NCI-H82 treated with DMSO at 0.1 percent for 48 hours (cell line): ENCODE measurements at regions not wholly inside any gene's neighbourhood (a gene's known extent, or its start where the extent isn't known, plus 50 kb on each side); places are given as distances from the start of the nearest gene placed in this dataset.

ENCODE experiments used
- DNase-seq: peaks from one replicate; lab custom pipeline; 2025; ENCODE audit not compliant: unreplicated experiment; lab: John Stamatoyannopoulos, UW

DNA sequence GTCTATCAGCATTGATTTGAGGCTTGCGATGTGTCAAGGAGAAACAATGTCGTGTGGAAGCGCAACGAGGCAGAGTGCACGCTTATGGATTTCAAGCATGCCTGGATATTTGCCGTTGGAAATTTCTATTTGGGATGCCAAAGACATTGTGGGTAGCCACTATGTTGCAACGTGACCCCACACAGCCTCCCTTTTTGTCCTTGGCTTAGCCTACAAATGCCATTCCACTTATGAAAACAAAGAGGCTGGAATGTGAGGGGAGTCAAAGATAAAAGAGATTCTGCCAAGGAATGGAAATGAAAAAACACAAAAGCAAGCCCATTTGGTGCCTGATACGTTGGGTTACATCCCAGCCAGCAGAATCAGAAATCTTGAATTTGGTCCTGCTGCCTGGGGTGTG, 721.2 kb downstream of the GALR1 start:
- DNase-seq = no peak

DNA sequence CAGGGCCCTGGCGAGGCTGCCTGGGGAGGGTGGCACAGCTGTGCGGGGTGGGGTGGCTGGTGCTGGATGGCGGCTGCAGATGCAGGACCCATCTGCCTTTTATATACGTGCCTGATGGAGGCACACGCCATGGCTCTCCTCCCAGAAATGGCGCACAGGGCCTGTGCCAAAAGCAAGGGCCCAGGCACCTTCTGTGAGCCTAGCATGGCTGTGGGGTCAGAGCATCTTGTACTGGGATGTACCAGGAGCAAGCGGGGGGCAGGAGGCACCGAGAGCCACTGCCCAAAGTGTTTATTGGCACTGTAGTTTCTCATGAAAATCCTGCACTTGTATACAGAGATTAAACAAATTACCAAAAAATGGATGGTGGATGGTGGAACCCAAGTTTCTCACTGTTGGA, 724.1 kb downstream of the GALR1 start:
- DNase-seq = no peak

DNA sequence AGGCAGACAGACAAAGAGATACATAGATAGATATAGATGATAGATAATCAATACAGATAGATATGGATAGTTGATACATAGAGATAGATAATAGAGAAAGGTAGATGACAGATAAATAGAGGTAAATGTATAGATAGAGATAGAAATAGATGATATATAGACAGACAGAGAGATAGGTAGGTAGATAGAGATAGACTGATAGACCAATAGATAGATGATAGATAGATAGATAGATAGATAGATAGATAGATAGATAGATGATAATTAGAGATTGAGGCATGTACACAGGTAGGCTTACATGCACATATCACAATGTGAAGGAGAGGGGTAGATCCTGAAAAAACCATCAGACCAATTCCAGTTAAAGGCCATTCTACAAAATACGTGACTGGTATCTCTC, 724.7 kb downstream of the GALR1 start:
- DNase-seq = no peak

DNA sequence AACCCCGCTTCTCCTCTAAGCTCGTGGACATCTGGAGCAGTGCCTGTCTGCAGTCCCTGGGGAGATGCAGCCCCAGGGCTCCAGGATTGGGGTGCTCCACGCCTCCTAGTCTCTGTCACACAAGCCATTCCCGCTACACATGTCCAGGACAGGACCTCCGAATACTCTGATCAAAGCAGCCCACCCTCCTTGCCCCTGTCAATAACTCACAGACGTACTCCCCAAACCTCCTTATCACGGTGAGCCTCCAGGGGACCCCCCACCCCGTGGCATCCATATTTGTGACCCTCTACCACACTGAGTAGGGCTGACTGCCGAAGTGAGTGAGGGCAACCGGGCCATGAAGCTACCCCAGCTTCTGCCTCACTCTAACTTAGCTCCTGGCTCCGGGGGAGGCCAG, 727.7 kb downstream of the GALR1 start:
- DNase-seq = no peak

DNA sequence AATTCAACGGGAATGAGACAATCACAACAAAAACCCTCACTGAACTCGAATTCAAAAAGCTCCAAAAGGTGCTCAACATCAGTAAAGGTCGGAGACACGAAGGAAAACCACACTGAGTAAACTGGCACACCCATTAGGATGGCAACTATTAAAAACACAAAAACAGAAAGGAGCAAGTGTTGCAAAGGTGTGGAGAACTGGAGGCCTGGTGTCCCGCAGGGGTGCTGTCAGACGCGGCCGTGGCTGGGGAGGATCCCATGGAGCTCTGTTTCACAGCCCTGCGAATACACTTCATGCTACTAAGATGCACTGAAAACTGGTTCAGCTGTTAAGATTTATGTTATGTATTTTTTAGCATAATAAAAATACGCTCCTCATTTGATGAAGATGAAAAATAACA, 730.6 kb downstream of the GALR1 start:
- no peak for DNase-seq

DNA sequence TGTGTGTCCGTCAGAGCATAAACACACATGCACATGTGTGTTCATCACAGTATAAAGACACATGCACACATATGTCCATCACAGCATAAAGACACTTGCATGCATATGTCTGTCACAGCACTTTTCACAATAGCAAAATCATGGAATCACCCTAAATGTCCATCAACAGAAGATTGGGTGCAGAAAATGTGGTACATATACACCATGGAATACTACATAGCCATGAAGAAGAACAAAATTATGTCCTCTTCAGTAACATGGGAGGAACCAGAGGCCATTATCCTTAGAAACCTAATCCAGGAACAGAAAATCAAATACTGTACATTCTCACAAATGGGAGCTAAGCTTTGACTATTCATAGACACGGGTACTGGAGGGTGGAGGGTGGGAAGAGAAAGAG, 732.2 kb downstream of the GALR1 start:
- no peak for DNase-seq

DNA sequence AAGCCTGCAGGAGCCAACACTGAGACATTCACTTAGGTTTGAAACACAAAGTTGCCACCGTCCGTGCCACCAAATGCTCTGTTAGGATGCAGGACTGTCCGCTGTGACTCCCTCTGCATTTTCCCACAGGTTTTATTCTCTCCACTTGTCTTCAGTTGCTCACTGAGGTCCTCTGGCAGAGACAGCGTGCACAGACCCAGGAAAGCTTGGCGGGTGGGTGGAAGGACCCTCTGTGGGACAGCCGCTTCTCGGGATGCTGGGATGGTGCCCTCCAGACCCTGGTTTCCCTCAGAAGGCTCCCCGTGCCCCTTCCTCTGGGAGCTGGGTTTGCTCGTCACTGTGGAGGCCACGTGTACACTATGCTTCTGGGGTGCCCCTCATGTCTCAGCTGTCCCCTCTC, 733.6 kb downstream of the GALR1 start:
- no peak for DNase-seq

DNA sequence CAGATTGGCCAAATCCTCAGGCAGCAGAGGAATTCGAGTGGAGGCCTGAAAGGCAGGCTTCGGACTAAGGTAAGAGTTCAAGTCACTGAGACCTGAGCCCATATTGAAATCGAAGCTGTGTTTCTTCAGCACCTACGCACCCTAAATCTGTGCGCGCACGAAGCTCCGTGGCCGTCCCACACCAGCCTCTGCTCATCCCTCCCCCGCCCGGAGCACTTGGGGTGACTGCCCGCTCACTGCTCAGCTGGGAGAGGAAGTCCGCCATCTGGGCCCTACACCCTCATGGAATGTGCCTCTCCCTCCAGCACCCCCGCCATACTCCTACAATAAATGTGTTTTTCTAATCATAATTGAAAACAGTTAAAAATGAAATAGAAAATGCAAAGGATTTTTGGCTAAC, 734.5 kb downstream of the GALR1 start:
- no peak for DNase-seq

DNA sequence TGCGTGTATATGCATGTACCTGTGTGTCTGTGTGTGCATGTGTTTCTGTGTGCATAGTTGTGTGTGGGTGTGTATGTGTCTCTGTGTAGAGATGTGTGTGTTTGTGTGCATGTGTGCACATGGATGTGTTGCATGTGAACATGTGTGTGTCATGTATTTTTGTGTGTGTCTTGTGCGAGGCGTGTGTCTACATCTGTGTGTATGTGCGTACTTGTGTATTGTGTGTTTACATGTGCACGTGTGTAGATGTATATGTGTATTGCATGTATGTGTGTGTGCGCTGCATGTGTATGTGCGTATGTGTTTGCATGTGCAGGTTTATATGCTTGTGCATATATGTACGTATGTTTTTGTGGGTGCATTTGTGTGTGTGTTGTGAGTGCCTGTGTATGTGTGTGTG, 735.2 kb downstream of the GALR1 start:
- DNase-seq = no peak

DNA sequence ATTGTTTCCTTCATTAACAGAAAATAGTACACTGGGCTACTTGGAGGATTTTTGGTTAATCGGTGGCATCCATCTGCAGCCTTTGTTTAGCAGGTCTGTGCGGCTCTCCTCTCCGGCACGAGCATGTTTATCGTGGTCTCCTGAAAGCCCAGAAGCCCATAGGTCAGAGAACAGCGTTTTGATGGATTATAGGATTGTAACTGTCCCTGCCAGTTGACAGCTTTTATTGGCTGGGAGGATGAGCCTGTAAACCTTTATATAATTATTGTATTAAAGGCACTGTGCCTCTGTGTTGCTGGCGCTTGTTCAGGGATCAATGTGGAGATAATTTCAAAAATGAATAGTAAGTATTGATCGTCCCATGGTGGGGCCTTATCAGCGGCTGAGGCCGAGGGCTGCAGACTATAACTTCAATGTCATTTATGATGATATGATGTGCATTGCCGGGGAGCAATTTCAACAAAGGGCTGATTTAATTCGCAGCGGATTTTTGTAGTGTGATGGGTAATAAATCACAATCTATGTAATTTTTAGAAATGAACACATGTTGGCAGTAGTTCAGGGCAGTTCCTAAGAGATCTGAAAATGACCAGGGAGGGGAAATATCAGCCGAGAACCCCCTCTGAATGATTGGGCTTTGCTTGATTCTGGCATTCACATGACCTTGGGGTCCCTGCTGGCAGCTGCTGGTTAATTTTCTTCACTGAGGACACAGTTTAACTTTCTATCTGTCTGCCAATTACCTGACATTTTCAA, 736.1 kb downstream of the GALR1 start:
- DNase-seq = peak; percentile 77

DNA sequence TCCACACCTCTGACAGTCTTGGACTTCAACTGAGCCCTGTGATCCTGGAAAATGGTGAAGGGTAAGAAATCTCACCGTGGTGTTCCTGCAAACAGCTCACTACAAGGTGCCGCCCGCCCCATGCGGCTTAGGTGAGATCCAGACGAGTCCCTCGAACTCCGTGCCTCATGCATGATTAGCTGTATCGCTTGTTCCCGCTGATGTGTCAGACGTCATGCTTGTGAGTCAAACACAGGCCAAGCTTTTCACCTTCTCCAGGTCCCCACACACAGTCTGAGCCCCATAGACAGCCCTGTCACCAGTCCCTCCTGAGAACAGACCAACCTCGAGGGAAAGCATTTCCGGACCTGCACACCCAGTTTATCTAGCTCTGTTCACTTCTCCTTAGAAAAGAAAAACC, 740.5 kb downstream of the GALR1 start:
- no peak for DNase-seq

DNA sequence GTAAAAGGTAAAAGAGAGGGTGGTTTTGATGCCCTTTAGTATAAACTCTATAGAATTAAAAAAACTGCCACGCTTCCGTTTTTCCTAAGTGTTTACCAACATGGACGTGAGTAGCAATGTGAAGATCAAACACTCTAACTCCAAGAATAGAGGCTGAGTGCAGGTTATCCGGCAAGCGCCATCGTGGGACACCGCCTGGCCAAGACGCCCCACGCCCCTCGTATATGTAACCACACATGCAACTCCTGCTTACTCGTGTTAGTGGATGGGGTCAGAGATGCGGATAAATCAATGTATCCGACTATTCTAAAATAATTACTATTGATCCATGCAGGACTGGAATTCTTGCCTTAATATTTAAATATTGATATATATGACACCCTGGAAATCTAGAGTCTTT, 741.3 kb downstream of the GALR1 start:
- no peak for DNase-seq

DNA sequence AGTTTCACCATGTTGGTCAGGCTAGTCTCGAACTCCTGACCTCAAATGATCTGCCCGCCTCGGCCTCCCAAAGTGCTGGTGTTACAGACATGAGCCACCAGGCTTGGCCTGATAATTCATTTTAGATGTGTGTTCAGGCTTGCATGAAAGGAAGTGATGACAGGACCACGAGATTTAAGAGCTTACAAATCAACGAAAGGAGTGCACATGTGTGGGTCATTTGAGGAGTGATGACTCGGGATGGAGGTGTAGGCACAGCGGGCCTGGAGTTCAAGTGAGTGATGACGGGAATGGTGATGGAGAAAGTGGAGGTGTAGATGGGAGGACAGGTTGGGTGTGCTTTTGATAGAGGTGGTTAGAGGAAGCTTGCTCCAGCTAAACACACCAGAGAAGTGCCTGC, 742.4 kb downstream of the GALR1 start:
- no peak for DNase-seq

DNA sequence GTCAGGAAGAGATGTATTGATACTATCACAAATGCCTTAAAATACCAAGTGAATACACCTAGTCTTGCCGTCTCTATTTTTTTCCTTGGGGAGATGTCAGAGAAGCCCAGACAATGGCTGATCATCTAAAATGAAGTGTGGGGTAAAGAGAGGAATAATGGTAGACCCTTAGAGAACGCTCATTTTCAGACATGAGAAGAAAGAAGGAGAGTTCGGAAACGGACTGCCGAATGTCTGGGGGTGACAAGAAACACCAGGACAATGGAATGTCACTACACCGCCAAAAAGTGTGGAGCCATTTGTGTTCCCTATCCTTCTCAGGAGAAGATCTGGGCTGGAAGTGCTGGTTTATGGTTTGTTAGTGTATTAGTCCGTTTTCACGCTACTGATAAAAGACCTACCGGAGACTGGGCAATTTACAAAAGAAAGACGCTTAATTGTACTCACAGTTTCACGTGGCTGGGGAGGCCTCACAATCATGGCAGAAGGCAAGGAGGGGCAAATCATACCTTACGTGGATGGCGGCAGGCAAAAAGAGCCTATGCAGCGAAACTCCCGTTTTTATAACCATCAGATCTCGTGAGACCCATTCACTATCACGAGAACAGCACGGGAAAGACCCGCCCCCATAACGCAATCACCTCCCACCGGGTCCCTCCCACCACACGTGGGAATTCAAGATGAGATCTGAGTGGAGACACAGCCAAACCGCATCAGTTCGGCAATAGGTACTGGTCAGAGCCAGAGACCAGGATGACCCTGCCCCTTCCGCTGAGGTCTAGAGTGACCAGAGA, 743.7 kb downstream of the GALR1 start:
- no peak for DNase-seq

DNA sequence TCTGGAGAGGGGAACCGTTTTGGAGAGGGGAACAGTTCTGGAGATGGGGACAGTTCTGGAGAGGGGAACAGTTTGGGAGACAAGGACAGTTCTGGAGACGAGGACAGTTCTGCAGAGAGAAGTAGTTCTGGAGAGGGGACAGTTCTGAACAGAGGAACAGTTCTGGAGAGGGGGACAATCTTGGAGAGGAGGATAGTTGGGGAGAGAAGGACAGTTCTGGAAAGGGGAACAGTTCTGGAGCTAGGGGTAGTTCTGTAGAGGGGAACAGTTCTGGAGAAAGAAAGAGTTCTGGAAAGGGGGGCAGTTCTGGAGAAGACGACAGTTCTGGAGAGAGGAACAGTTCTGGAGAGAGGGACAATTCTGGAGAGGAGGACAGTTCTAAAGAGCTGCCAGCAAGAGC, 745.9 kb downstream of the GALR1 start:
- DNase-seq = no peak

DNA sequence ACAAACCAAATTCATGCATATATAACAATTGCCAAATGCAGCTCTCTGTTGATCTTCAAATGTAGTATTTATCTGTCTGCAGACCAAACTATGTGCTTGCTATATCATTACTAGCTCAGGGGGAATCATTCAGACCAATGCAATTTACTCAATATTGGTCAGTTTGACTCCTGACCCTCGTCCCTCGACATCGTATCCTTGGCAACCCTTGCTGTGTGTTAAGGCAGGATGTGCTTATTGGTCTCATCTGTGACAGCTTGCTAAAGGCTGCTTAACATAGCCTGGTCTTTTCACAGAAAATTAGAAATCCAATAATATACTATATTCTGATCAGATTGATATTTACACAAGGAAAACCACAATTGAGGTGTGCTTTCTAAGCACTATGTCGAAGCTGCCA, 747.1 kb downstream of the GALR1 start:
- DNase-seq = no peak

DNA sequence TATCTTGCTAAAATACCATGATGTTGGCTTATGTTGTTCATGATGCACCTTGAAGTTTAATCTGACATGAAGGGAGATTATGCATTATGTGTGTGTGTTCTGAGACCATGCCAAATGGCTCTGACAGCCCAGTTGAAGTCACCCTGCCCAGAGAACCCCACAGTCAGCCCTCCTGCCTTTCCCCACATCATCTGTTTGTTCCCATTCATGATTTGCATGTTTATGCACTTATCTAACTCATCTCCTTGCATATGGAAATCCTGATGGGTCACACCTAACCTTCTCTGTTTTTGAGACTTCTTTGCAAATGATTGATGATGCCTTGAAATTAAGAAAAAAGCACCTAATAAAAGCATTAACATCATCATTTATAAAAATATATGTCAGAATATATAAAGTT, 752.2 kb downstream of the GALR1 start:
- no peak for DNase-seq

DNA sequence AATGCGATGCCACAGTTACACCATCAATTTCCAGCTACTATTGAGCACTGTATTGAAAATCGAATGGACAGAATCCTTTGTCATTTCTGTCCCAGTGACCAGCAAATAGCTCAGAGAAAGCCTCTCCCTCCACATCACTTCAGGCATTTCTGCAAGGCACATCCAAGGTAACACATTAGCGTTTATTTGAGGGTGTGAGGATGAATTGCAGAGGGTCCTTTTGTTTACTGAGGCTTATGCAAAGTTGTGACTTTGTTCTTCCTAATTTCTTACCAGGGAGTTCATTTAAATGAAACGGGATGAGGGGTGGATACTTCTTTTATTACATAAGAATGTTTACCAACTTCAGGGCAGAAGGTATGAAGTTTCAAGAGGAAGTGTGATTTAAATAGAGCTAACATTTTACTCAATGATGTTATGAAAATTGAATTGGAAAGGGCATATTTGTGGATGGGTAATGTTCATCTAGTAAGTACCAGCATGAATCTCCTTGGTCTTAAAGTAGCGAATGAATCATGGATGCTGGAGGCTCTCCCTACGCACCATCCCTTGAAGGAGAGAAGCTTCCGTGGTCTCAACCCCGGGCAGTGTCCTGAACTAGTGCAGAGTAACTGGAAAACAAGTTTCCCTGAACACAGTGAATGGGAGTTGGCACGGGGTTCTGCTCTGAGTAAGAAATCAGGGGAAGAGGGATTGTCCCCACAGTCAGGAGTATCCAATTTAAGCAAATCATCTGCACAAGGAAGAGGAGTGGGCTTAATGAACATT, 756.5 kb downstream of the GALR1 start:
- no peak for DNase-seq

DNA sequence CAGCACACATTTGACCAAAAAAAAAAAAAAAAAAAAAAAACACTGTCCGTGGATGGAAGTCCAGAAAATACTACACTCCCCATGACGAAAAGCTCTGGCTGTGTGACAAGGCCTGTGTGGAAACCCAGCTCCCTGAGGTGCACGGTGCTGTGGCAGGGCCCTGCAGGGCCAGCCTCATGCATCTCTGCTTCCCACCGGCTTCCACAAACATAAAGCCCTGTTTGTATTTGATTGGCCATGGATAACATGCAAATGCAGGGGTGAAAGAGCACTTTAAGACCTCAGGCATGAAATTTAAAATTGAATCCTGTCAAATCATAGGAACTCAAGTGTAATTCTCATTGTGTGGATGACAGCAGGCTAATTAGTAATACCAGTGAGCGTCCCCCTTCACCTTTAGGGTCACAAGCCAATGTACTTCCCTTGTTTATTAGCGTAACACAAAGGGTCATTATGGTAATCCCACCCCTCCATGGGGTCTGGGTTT, 757.2 kb downstream of the GALR1 start:
- no peak for DNase-seq

DNA sequence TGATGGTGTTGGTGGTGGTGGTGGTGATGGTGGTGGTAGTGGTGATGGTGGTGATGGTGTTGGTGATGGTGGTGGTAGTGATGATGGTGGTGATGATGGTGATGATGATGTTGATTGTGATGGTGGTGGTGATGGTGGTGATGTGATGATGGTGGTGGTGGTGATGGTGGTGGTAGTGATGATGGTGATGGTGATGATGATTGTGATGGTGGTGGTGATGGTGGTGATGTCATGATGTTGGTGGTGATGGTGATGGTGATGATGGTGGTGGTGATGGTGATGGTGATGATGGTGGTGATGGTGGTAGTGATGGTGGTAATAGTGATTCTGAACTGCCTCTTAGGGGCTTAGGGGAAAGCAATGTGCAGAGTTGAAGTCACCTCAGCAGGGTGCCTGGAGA, 760.7 kb downstream of the GALR1 start:
- no peak for DNase-seq

DNA sequence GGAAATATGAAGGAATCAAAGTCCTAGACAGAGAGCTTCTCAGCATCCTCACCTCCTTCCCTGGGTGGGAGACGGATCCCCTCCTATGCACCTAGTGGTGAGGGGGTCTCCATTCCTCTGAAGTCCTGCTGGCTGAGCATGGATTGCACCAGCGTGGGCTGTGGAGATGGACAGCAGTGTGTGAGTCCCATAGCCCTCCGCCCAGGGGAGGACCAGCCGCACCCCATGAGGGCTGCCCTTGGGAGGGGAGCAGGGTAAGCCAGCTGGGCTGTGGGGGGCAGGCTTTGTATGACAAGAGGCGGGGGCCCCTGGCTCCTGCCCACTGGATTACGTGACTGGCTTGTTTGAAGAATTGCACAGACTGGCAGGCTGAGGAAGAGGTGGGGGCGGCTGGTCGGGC, 768.2 kb downstream of the GALR1 start:
- DNase-seq = no peak

DNA sequence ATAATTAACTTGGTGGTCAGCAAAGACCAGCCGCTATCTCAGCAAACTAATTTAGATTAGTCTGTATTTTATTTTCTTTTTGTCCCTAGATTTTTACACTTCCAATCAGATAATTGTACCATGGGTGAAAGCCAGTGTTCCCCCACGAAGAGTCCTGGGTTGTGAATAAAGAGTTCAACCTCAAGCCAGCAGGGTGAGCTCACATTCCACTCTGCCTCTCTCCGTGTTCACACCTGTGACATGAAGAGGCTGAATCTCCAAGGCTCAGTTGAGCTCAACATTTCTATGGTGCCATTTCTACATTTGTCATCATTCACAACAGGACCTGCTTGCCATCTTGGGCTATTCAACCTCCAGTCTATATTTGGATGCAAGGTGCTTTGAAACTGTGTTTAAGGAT, 771.5 kb downstream of the GALR1 start:
- no peak for DNase-seq
